GM23248 (cell line): ENCODE measurements at regions not wholly inside any gene's neighbourhood (a gene's known extent, or its start where the extent isn't known, plus 50 kb on each side); places are given as distances from the start of the nearest gene placed in this dataset.

ENCODE experiments used
- EZH2 ChIP-seq: fragments of 200-600 bp; sonication (generic); IDR thresholded peaks from 2 replicates; pipeline ENCODE4 v1.6.1; 2018; ENCODE audit warnings: antibody characterized with exemption, mild to moderate bottlenecking; ENCODE audit not compliant: insufficient read depth, poor library complexity, severe bottlenecking
- EZH2phosphoT487 ChIP-seq: fragments of 200-600 bp; sonication (generic); IDR thresholded peaks from 2 replicates; pipeline ENCODE4 v1.6.1; 2018; ENCODE audit warnings: antibody characterized with exemption, moderate library complexity, mild to moderate bottlenecking, low read depth; ENCODE audit not compliant: insufficient read depth

- no peak for TF ChIP-seq EZH2phosphoT487
- no peak for TF ChIP-seq EZH2
Measured at GRCh38 chr6:148689168-148689567, 57.7 kb upstream of the UST start.
